WTC11 (cell line): ENCODE measurements at regions not wholly inside any gene's neighbourhood (a gene's known extent, or its start where the extent isn't known, plus 50 kb on each side); places are given as distances from the start of the nearest gene placed in this dataset.
"Not testable (repeated sequence)": the region's sequence is repeated elsewhere in the genome, so short reads cannot be mapped to it uniquely, and the experiment has no call there.

Experiments used
- ATAC-seq: fragments of 200-7000 bp; cut with Tn5 transposase; 2 replicates; pipeline ENCODE4 v1.10.0; 2021; ENCODE audit warnings: mild to moderate bottlenecking, moderate library complexity
- CTCF ChIA-PET: fragments of 300-600 bp; sonication (Branson Sonifier 250); formaldehyde crosslinking; loops from one replicate; lab custom pipeline; 2021; ENCODE audit warnings: antibody characterized with exemption; lab: Charles Lee
- POLR2A ChIA-PET: fragments of 350-600 bp; sonication (Branson Sonifier 250); formaldehyde crosslinking; loops from one replicate; lab custom pipeline; 2021; ENCODE audit warnings: antibody characterized with exemption; lab: Charles Lee
- DNase-seq: peaks from one replicate; pipeline ENCODE4 v3.0.0; 2021; ENCODE audit warnings: low spot score
- H3K27ac Mint-ChIP-seq: 2 replicates; pipeline ENCODE4 v1.8.0; 2021; ENCODE audit warnings: mixed read lengths
- H3K27me3 Mint-ChIP-seq: 2 replicates; pipeline ENCODE4 v1.8.0; 2021; ENCODE audit warnings: low read depth, mild to moderate bottlenecking, moderate library complexity, mixed read lengths
- H3K36me3 Mint-ChIP-seq: 2 replicates; pipeline ENCODE4 v1.8.0; 2021; ENCODE audit warnings: mixed read lengths
- H3K4me1 Mint-ChIP-seq: 2 replicates; pipeline ENCODE4 v1.8.0; 2022; ENCODE audit warnings: mixed read lengths
- H3K4me3 Mint-ChIP-seq: 2 replicates; pipeline ENCODE4 v1.8.0; 2021; ENCODE audit warnings: mild to moderate bottlenecking, moderate library complexity, mixed read lengths
- H3K9me3 Mint-ChIP-seq: 2 replicates; pipeline ENCODE4 v1.8.0; 2021; ENCODE audit warnings: mixed read lengths
- CBFB ChIP-seq: sonication (generic); formaldehyde crosslinking; IDR thresholded peaks from 2 replicates; pipeline ENCODE4 v1.8.1; 2022; ENCODE audit warnings: mild to moderate bottlenecking, low read depth, missing genetic modification reagents
- EMX1 ChIP-seq: fragments of 250-450 bp; sonication (Bioruptor Pico); IDR thresholded peaks from 2 replicates; pipeline ENCODE4 v1.8.0; 2021; ENCODE audit warnings: mild to moderate bottlenecking
- IRF2 ChIP-seq: sonication (generic); formaldehyde crosslinking; IDR thresholded peaks from 2 replicates; pipeline ENCODE4 v1.8.0; 2022; ENCODE audit warnings: low read depth, missing genetic modification reagents, borderline replicate concordance
- KAT7 ChIP-seq: sonication (generic); formaldehyde crosslinking; IDR thresholded peaks from 2 replicates; pipeline ENCODE4 v1.8.1; 2023; ENCODE audit warnings: missing genetic modification reagents, mild to moderate bottlenecking, borderline replicate concordance
- ZNF317 ChIP-seq: sonication (generic); formaldehyde crosslinking; IDR thresholded peaks from 2 replicates; pipeline ENCODE4 v1.8.1; 2023; ENCODE audit warnings: low read depth, mild to moderate bottlenecking, moderate library complexity, missing genetic modification reagents, borderline replicate concordance
- ZNF416 ChIP-seq: fragments of 250-450 bp; sonication (Bioruptor Pico); IDR thresholded peaks from 2 replicates; pipeline ENCODE4 v1.9.0; 2021; ENCODE audit warnings: mild to moderate bottlenecking, inconsistent platforms
- ZNF423 ChIP-seq: fragments of 250-450 bp; sonication (Bioruptor Pico); IDR thresholded peaks from 2 replicates; pipeline ENCODE4 v2.1.2; 2022; ENCODE audit warnings: mild to moderate bottlenecking, moderate library complexity
- TF ChIP-seq, protein P1 (sequence below): sonication (generic); formaldehyde crosslinking; IDR thresholded peaks from 2 replicates; pipeline ENCODE4 v1.8.1; 2023; ENCODE audit warnings: mild to moderate bottlenecking, moderate library complexity, missing genetic modification reagents
- TF ChIP-seq, protein P2 (sequence below): sonication (generic); formaldehyde crosslinking; IDR thresholded peaks from 2 replicates; pipeline ENCODE4 v1.8.1; 2022; ENCODE audit warnings: missing genetic modification reagents, borderline replicate concordance
- TF ChIP-seq, protein P3 (sequence below): fragments of 250-450 bp; sonication (Bioruptor Pico); IDR thresholded peaks from 2 replicates; pipeline ENCODE4 v1.9.0; 2021; ENCODE audit warnings: mild to moderate bottlenecking
- TF ChIP-seq, protein P4 (sequence below): sonication (generic); formaldehyde crosslinking; IDR thresholded peaks from 2 replicates; pipeline ENCODE4 v1.8.0; 2022; ENCODE audit warnings: mild to moderate bottlenecking, missing genetic modification reagents
- TF ChIP-seq, protein P5 (sequence below): sonication (generic); formaldehyde crosslinking; IDR thresholded peaks from 2 replicates; pipeline ENCODE4 v1.8.1; 2022; ENCODE audit warnings: mild to moderate bottlenecking, moderate library complexity, missing genetic modification reagents
- TF ChIP-seq, protein P6 (sequence below): sonication (generic); formaldehyde crosslinking; conservative IDR thresholded peaks from 2 replicates; pipeline ENCODE4 v1.8.1; 2023; ENCODE audit warnings: mild to moderate bottlenecking, low read depth, missing genetic modification reagents, moderate library complexity
- TF ChIP-seq, protein P7 (sequence below): sonication (generic); formaldehyde crosslinking; IDR thresholded peaks from 2 replicates; pipeline ENCODE4 v1.8.0; 2022; ENCODE audit warnings: missing genetic modification reagents

DNA sequence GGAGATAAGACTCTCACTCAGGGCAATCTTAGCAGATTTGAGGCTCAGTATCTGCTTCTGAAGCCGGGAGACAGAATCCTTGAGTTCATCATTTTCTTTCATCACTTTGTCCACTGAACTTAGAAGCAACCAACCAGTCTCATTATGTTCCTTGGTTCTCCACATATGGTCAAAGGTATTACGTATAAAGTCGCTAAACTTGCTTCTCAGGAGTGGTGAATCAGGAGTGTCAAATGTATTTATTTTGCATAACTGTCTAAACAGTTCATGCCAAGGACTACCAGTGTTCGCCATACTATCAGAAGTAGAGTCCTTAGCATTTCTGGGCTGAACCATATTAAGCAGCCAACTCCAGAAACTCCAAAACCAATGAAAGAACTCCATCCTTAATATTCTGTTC lies 163.0 kb upstream of the ZNF184 start:
- H3K36me3 Mint-ChIP-seq, ATAC-seq, POLR2A ChIA-PET, H3K4me3 Mint-ChIP-seq, H3K27ac Mint-ChIP-seq, H3K4me1 Mint-ChIP-seq, DNase-seq: not testable (repeated sequence)
- H3K27me3 Mint-ChIP-seq = peaks cover 53% of the 10 kb centered on the region
- H3K9me3 Mint-ChIP-seq = peaks cover 11% of the 10 kb centered on the region
- CTCF ChIA-PET = interaction anchor here (1.1 kb wide), 1 partner anchor 161 kb away, joined by 3 read pairs; no protein-coding TSS in a partner anchor

DNA sequence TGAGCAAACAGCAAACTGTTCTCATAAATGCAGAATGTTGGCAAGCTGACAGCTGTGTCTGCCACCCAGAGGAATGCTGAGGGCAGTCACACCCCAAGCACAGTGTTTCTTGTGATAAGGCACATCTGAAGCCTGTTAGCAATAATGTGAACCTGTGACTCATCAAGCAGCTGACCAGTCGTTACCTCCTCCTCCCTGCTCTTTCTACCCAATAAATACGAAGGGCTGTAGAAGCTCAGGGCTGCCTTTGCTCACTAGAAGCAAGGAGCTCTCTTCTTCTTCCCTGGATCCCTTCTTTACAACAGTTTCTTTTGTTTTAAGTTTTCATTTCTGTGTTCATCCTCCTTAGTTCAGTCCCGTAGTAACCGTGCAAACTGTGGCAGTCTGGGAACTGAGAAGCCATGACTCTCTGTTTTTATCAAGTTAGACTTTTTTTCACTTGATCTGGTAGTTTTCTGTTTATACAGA lies 160.3 kb upstream of the ZNF184 start:
- H3K9me3 Mint-ChIP-seq = peaks cover 11% of the 10 kb centered on the region
- H3K4me1 Mint-ChIP-seq, POLR2A ChIA-PET, H3K27ac Mint-ChIP-seq, CTCF ChIA-PET, H3K4me3 Mint-ChIP-seq, DNase-seq, ATAC-seq, H3K36me3 Mint-ChIP-seq: not testable (repeated sequence)
- H3K27me3 Mint-ChIP-seq = peaks cover 72% of the 10 kb centered on the region

DNA sequence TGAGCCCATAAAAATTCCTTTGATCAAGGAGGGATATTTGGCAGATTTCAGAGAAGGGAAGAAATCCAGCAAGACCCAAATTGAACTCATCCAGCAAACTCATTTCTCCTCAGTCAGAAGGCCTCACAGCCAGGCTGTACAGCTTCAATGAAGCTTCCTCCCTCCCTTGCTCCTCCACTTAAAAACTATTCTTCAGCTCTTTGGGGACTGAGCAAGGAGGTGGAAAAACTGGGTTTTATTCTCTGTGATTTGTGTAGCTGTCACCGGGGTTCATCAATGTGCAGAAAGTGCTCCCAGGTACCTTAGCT lies 158.7 kb upstream of the ZNF184 start:
- POLR2A ChIA-PET = interaction anchor here (0.6 kb wide), 1 partner anchor 130 kb away, joined by 6 read pairs; no protein-coding TSS in a partner anchor
- peak; percentile 62 for ATAC-seq

More for the DNA sequence above, 158.7 kb upstream of the ZNF184 start:
- Mint-ChIP-seq H3K36me3 (0 out of 2 replicates have a peak, but pooled peaks cover 3% of the 10 kb centered on the region), H3K27me3 (peaks cover 73% of the 10 kb centered on the region), H3K4me3 (peak overlapping the region; percentile 98), H3K9me3 (peaks cover 11% of the 10 kb centered on the region), H3K27ac (no peak overlapping the region), H3K4me1 (peaks cover 6% of the 10 kb centered on the region)
- TF ChIP-seq ZNF317 (no peak), IRF2 (CRISPR knock-in tag) (no peak), CBFB (CRISPR knock-in tag) (no peak), ZNF423 (no peak), ZNF416 (CRISPR knock-in tag) (no peak), KAT7 (CRISPR knock-in tag) (no peak), EMX1 (no peak)
- TF ChIP-seq, protein P1, sequence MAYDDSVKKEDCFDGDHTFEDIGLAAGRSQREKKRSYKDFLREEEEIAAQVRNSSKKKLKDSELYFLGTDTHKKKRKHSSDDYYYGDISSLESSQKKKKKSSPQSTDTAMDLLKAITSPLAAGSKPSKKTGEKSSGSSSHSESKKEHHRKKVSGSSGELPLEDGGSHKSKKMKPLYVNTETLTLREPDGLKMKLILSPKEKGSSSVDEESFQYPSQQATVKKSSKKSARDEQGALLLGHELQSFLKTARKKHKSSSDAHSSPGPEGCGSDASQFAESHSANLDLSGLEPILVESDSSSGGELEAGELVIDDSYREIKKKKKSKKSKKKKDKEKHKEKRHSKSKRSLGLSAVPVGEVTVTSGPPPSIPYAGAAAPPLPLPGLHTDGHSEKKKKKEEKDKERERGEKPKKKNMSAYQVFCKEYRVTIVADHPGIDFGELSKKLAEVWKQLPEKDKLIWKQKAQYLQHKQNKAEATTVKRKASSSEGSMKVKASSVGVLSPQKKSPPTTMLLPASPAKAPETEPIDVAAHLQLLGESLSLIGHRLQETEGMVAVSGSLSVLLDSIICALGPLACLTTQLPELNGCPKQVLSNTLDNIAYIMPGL (CRISPR knock-in tag) = no peak
- TF ChIP-seq, protein P2, sequence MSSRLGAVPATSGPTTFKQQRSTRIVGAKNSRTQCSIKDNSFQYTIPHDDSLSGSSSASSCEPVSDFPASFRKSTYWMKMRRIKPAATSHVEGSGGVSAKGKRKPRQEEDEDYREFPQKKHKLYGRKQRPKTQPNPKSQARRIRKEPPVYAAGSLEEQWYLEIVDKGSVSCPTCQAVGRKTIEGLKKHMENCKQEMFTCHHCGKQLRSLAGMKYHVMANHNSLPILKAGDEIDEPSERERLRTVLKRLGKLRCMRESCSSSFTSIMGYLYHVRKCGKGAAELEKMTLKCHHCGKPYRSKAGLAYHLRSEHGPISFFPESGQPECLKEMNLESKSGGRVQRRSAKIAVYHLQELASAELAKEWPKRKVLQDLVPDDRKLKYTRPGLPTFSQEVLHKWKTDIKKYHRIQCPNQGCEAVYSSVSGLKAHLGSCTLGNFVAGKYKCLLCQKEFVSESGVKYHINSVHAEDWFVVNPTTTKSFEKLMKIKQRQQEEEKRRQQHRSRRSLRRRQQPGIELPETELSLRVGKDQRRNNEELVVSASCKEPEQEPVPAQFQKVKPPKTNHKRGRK (CRISPR knock-in tag) = no peak
- TF ChIP-seq, protein P3, sequence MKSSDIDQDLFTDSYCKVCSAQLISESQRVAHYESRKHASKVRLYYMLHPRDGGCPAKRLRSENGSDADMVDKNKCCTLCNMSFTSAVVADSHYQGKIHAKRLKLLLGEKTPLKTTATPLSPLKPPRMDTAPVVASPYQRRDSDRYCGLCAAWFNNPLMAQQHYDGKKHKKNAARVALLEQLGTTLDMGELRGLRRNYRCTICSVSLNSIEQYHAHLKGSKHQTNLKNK = no peak
- TF ChIP-seq, protein P4, sequence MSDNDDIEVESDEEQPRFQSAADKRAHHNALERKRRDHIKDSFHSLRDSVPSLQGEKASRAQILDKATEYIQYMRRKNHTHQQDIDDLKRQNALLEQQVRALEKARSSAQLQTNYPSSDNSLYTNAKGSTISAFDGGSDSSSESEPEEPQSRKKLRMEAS = no peak
- TF ChIP-seq, protein P5, sequence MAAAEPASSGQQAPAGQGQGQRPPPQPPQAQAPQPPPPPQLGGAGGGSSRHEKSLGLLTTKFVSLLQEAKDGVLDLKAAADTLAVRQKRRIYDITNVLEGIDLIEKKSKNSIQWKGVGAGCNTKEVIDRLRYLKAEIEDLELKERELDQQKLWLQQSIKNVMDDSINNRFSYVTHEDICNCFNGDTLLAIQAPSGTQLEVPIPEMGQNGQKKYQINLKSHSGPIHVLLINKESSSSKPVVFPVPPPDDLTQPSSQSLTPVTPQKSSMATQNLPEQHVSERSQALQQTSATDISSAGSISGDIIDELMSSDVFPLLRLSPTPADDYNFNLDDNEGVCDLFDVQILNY (CRISPR knock-in tag) = no peak
- TF ChIP-seq, protein P6, sequence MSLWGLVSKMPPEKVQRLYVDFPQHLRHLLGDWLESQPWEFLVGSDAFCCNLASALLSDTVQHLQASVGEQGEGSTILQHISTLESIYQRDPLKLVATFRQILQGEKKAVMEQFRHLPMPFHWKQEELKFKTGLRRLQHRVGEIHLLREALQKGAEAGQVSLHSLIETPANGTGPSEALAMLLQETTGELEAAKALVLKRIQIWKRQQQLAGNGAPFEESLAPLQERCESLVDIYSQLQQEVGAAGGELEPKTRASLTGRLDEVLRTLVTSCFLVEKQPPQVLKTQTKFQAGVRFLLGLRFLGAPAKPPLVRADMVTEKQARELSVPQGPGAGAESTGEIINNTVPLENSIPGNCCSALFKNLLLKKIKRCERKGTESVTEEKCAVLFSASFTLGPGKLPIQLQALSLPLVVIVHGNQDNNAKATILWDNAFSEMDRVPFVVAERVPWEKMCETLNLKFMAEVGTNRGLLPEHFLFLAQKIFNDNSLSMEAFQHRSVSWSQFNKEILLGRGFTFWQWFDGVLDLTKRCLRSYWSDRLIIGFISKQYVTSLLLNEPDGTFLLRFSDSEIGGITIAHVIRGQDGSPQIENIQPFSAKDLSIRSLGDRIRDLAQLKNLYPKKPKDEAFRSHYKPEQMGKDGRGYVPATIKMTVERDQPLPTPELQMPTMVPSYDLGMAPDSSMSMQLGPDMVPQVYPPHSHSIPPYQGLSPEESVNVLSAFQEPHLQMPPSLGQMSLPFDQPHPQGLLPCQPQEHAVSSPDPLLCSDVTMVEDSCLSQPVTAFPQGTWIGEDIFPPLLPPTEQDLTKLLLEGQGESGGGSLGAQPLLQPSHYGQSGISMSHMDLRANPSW (CRISPR knock-in tag) = no peak
- TF ChIP-seq, protein P7, sequence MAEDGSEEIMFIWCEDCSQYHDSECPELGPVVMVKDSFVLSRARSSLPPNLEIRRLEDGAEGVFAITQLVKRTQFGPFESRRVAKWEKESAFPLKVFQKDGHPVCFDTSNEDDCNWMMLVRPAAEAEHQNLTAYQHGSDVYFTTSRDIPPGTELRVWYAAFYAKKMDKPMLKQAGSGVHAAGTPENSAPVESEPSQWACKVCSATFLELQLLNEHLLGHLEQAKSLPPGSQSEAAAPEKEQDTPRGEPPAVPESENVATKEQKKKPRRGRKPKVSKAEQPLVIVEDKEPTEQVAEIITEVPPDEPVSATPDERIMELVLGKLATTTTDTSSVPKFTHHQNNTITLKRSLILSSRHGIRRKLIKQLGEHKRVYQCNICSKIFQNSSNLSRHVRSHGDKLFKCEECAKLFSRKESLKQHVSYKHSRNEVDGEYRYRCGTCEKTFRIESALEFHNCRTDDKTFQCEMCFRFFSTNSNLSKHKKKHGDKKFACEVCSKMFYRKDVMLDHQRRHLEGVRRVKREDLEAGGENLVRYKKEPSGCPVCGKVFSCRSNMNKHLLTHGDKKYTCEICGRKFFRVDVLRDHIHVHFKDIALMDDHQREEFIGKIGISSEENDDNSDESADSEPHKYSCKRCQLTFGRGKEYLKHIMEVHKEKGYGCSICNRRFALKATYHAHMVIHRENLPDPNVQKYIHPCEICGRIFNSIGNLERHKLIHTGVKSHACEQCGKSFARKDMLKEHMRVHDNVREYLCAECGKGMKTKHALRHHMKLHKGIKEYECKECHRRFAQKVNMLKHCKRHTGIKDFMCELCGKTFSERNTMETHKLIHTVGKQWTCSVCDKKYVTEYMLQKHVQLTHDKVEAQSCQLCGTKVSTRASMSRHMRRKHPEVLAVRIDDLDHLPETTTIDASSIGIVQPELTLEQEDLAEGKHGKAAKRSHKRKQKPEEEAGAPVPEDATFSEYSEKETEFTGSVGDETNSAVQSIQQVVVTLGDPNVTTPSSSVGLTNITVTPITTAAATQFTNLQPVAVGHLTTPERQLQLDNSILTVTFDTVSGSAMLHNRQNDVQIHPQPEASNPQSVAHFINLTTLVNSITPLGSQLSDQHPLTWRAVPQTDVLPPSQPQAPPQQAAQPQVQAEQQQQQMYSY = no peak
- DNase-seq = no peak
- CTCF ChIA-PET = interaction anchor here (1.0 to 2.5 kb wide), 7 partner anchors 13 to 121 kb away, joined by 3 to 11 read pairs (median 7); no protein-coding TSS in a partner anchor
